ENCODE measurements at regions not wholly inside any gene's neighbourhood (a gene's known extent, or its start where the extent isn't known, plus 50 kb on each side); places are given as distances from the start of the nearest gene placed in this dataset.
A peak's percentile ranks its signal among the peaks of the same experiment; 100 is the strongest.

GRCh38 chr5:158434749-158435148 is 575.8 kb upstream of the CLINT1 start:
- no peak overlapping the region for H3K27ac Mint-ChIP-seq
- no peaks in the 10 kb centered on the region for H3K79me2 ChIP-seq (ENCODE audit: insufficient read depth, low read length)
- no peak for DNase-seq
- H3K4me1 Mint-ChIP-seq = peaks cover 26% of the 10 kb centered on the region
- H3K27ac ChIP-seq (ENCODE audit: low read depth in 1 of 2, low read length in 2 of 2) = no peak overlapping the region
- no peaks in the 10 kb centered on the region for H3K36me3 ChIP-seq (replicated peaks in 1 of 2; ENCODE audit: control insufficient read depth in 1 of 2, insufficient read depth in 2 of 2, low read length in 2 of 2)
- peaks cover 0 to 4% of the 10 kb centered on the region in 2 donors for H3K9me3 ChIP-seq (replicated peaks in 1 of 2; ENCODE audit: control insufficient read depth in 1 of 2, insufficient read depth in 1 of 2, low read length in 2 of 2)
- H3K4me3 Mint-ChIP-seq = no peak overlapping the region
- H3K27me3 ChIP-seq (ENCODE audit: control insufficient read depth in 2 of 2, insufficient read depth in 2 of 2, low read length in 2 of 2) = no peaks in the 10 kb centered on the region
- H2AFZ ChIP-seq (ENCODE audit: insufficient read depth, low read depth, low read length, poor library complexity, severe bottlenecking) = no peak overlapping the region
- H4K20me1 ChIP-seq (ENCODE audit: insufficient read depth, low read length) = no peaks in the 10 kb centered on the region
- peaks cover 14 to 15% of the 10 kb centered on the region in 2 donors for H3K4me1 ChIP-seq (ENCODE audit: control insufficient read depth in 1 of 2, insufficient read depth in 2 of 2, low read length in 2 of 2)
- peaks cover 0 to 7% (median 4%) of the 10 kb centered on the region in 7 donors for H3K9me3 Mint-ChIP-seq
- intact Hi-C loops (cut with micrococcal nuclease) = no loop called here
- H3K27me3 Mint-ChIP-seq (ENCODE audit: low read depth in 3 of 3) = no peaks in the 10 kb centered on the region
- TF ChIP-seq CTCF (IDR thresholded peaks at IDR 0.05) = no peak
- H3K4me2 ChIP-seq (replicated peaks; ENCODE audit: extremely low read depth, low read length, poor library complexity, severe bottlenecking) = peak overlapping the region; percentile 6
- 14% methylated on average over 1 of the region's 2 CpGs for WGBS (ENCODE audit: insufficient coverage)
- H3K9ac ChIP-seq (ENCODE audit: insufficient read depth, low read length, poor library complexity, severe bottlenecking) = no peak overlapping the region
- no peaks in the 10 kb centered on the region for H3K36me3 Mint-ChIP-seq
- H3K4me3 ChIP-seq (replicated peaks in 1 of 3; ENCODE audit: low read depth in 2 of 3, low read length in 3 of 3) = no peak overlapping the region

- H3K4me1 ChIP-seq (ENCODE audit: control insufficient read depth in 1 of 2, insufficient read depth in 2 of 2, low read length in 2 of 2) = peaks cover 14 to 15% of the 10 kb centered on the region in 2 donors
- peaks cover 26% of the 10 kb centered on the region for H3K4me1 Mint-ChIP-seq
- peaks cover 0 to 7% (median 4%) of the 10 kb centered on the region in 7 donors for H3K9me3 Mint-ChIP-seq
- H3K79me2 ChIP-seq (ENCODE audit: insufficient read depth, low read length) = no peaks in the 10 kb centered on the region
- TF ChIP-seq CTCF (IDR thresholded peaks at IDR 0.05) = no peak
- no peak overlapping the region for H3K4me3 Mint-ChIP-seq
- H3K27me3 ChIP-seq (ENCODE audit: control insufficient read depth in 2 of 2, insufficient read depth in 2 of 2, low read length in 2 of 2) = no peaks in the 10 kb centered on the region
- no peak overlapping the region for H3K27ac ChIP-seq (ENCODE audit: low read depth in 1 of 2, low read length in 2 of 2)
- no peaks in the 10 kb centered on the region for H3K36me3 Mint-ChIP-seq
- no peaks in the 10 kb centered on the region for H3K36me3 ChIP-seq (replicated peaks in 1 of 2; ENCODE audit: control insufficient read depth in 1 of 2, insufficient read depth in 2 of 2, low read length in 2 of 2)
- H3K27me3 Mint-ChIP-seq (ENCODE audit: low read depth in 3 of 3) = peaks cover 0 to 2% (median 0%) of the 10 kb centered on the region in 3 donors
- no peak overlapping the region for H2AFZ ChIP-seq (ENCODE audit: insufficient read depth, low read depth, low read length, poor library complexity, severe bottlenecking)
- H3K27ac Mint-ChIP-seq = no peak overlapping the region
- no CpG with 5 or more reads among the region's 1 CpG for WGBS (ENCODE audit: insufficient coverage)
- no peak overlapping the region for H3K4me3 ChIP-seq (replicated peaks in 1 of 3; ENCODE audit: low read depth in 2 of 3, low read length in 3 of 3)
- no peaks in the 10 kb centered on the region for H4K20me1 ChIP-seq (ENCODE audit: insufficient read depth, low read length)
- no peak for DNase-seq
- no peak overlapping the region for H3K4me2 ChIP-seq (replicated peaks; ENCODE audit: extremely low read depth, low read length, poor library complexity, severe bottlenecking)
- H3K9ac ChIP-seq (ENCODE audit: insufficient read depth, low read length, poor library complexity, severe bottlenecking) = no peak overlapping the region
- H3K9me3 ChIP-seq (replicated peaks in 1 of 2; ENCODE audit: control insufficient read depth in 1 of 2, insufficient read depth in 1 of 2, low read length in 2 of 2) = peaks cover 0 to 4% of the 10 kb centered on the region in 2 donors
- intact Hi-C loops (cut with micrococcal nuclease) = no loop called here
Measured at GRCh38 chr5:158433634-158434033, 574.7 kb upstream of the CLINT1 start.
